ENCODE measurements at regions not wholly inside any gene's neighbourhood (a gene's known extent, or its start where the extent isn't known, plus 50 kb on each side); places are given as distances from the start of the nearest gene placed in this dataset.

DNA sequence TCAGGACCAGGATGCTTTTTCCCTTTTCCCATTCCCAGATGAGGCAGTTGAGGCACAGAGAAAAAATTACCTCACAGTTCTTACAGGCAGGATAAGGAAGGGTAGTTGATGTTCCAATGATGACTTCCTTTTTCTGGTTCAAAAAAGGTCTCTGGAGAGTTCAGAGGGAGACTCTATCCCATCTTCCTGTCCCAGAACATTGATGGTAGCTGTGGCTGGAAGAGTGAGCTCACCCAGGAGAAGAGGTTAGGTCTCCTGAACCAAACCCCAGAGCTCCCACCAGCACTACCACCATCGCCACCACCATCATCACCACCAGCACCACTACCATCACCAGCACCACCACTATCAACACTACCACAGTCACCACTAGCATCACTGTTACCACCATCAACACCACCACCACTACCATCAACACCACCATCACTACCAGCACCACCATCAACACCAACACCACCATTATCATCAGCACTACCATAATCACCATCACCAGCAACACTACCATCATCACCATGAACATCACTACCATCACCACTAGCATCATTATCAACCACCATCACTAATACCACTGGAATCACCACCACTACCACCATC, 105.5 kb upstream of the RUNX3 start:
- no peak for DNase-seq (ENCODE audit: low spot score)

DNA sequence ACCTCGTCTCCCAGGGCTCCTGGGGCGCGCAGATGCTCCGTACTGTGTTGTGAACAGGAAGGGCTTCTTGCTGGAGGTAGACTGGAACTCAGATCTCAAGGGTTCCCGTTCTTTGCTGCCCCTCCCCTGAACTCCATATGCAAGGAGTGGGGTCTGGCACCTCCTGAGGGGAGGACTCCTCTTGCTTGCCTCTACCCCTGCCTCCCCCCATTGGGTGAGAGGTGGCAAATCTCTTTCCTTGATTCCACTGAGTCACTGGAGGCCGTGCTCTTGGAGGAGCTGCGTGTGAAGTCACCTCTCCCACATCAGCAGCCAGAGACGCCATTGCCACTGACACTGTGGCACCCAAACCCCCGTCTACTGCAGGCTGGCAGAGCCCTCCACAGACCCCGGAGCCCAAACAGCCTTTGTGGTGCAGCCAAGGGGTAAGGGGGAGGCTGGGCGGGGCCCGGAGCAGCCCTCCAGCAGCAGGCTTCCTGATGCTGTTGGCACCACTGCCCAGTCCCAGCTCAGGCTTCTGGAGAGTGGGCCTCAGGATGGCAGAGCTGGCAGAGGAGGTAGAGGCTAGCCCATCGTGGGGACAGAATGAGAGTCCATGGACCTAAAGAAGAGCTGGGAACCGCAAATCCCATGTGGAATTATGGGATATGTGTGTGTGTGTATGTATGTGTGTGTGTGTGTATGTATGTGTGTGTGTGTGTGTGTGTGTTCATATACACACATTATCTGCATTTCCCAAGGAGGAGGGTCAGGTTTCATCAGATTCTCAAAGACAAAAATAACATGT, 104.9 kb upstream of the RUNX3 start:
- DNase-seq (ENCODE audit: low spot score) = no peak

DNA sequence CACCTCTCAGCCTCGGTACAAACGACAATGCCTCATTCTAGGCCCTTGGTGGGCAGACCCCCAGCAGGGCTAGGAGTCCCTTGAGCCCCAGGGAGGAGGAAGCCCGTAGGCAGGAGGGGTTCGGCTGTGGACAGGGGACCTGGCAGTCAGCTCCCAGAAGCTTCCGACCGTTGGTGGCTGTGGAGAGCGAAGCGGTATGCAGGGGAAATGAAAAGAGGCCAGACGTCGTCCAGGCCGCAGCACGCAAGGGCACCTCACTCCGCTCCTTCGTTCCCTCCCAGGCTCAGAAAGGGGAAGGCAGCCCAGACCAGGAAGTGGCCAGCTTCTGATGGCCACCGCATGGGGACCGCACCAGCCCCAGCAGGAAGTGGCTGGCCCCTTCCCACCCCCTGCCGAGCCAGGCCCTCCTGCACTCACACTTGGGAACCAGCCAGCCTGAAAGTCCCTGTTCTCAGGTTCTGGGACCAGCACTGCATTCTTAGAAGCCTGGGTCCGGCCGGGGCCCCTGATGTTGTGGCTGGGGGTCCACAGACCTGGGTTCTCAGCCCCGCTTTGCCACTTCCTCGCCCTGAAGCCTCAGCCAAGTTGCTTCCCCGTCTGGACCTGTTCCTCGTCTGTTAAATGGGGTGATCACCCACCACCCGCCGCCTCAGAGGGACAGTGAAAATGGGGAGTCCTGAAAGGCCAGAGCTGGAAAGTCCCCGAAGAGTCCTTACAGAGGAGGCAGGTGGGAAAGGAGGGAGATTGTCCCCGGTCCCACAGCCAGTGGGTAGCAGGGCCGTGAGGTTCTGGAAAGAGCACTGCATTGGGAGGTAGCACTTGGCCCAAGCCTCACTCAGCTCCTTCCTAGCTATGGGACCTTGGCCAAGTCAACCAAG, 104.0 kb upstream of the RUNX3 start:
- peak; percentile 57 for DNase-seq (ENCODE audit: low spot score)

GRCh38 chr1:25033030-25033827, 103.2 kb upstream of the RUNX3 start:
- DNase-seq (ENCODE audit: low spot score) = no peak

DNA sequence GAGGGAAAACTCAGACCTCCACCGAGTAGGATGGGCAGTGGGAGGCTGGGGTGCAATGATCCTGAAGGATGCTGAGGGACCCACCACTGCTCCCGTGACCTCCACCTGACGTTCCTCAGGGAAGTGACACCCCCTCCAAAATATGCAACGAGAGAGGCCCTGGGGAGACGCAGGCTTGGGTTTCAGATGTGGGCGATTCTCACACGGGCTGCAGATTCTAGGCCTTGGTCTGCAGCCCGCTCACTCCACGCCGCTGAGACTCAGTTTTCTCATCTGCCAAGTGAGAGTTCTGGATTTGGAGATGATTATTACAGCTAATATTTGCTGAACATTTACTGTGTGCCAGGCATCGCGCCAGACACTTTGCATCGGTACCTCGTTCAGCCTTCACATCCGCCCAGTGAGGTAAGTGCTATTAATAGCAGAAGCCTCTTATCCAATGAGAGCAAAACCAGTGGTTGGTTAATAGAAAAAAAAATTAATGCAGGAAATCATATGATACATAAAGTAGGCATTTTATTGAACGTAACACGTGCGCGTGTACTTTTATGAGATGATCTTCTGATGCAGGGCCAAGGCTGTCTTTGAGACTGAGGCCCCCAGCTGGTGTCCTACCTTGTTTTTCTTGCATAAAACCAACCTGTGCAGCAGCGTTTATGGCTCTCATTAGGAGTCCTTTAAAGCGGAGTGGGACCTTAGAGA, 102.0 kb upstream of the RUNX3 start:
- no peak for DNase-seq (ENCODE audit: low spot score)

DNA sequence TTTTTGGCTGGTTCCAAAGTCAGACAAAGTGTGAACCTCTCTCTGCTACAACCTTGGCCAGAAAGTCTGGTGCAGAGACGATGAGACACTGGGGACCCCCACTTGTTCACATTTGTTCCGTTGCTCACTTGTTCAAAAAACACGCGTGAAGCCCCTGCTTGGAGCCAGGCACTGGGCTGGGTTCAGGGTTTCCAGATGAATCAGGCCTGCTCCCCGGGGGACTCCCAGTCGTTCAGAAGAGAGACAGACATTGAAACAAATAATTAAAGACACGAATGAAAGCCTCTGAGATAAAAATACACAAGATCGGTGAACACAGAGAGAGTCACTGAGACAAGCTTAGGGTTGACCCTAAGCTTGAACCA, 101.5 kb upstream of the RUNX3 start:
- no peak for DNase-seq (ENCODE audit: low spot score)

DNA sequence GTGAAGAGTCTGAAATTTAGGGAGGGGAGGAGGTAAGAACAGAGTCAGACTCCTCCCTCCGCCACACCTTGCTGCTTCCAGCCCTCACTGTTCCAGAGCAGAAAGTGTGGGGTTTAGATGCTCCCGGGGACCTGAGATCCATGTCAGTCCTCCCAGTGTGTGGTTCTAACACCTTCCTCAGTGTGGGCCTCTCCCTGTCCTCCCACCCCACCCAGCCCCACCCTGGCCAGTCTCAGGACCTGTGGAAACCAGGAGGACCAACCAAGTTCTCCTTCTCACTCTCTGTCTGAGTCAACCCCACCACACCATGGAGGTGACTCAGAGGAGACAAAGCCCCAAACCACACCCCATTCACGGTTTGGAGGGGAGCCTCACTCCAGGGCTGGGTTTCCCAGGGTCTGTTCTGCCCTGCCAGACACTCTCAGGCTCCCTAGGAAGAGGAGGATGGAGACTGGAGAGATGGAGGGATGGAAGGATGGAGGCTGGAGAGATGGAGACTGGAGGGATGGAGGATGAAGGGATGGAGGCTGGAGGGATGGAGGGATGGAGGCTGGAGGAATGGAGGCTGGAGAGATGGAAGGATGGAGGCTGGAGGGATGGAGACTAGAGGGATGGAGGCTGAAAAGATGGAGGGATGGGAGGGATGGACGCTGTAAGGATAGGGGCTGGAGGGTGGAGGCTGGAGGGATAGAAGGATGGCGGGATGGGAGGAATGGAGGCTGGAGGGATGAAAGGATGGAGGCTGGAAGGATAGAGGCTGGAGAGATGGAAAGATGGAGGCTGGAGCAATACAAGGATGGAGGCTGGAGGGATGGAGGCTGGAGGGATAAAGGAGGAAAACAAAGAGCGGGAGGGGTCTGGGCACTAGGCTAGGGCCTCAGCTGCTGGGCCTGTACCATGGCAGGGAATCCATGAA, 100.9 kb upstream of the RUNX3 start:
- DNase-seq (ENCODE audit: low spot score) = no peak

GRCh38 chr1:25030012-25030411, 99.9 kb upstream of the RUNX3 start:
- DNase-seq (ENCODE audit: low spot score) = no peak

DNA sequence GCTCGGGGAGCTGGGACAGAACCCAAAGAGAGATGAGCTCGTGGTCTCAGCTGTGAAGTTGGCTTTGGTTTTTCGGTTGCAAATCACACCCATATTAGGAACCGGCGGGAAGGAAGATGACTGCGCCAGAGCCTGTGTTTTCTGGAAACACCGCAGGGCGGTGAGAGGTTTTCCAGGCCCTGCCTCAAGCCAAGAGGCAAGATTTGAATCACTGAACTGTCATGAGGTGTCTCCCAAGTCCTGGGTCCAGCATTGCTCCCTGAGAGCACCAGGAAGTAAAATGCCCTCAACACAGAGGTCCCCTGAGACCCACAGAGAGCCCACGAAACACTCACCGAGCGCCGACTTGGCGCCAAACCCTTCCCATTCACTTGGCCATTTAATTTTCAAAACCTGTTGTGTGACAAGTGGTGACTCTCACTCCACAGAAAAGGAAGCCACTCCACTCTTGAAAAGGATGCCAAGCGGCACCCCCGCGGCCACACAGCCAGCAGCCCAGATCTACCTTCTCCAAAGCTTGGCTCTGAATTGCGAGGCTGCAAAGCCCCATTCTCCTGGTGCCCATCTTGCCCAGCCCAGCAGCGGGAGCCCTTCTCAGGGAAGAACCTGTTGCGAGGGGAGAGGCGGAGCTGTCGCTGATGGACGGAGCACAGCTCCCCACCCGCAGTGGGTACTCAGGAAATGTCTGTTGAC, 99.0 kb upstream of the RUNX3 start:
- no peak for DNase-seq (ENCODE audit: low spot score)

- no peak for DNase-seq (ENCODE audit: low spot score)
Measured at GRCh38 chr1:25028587-25028906, 98.5 kb upstream of the RUNX3 start.

DNA sequence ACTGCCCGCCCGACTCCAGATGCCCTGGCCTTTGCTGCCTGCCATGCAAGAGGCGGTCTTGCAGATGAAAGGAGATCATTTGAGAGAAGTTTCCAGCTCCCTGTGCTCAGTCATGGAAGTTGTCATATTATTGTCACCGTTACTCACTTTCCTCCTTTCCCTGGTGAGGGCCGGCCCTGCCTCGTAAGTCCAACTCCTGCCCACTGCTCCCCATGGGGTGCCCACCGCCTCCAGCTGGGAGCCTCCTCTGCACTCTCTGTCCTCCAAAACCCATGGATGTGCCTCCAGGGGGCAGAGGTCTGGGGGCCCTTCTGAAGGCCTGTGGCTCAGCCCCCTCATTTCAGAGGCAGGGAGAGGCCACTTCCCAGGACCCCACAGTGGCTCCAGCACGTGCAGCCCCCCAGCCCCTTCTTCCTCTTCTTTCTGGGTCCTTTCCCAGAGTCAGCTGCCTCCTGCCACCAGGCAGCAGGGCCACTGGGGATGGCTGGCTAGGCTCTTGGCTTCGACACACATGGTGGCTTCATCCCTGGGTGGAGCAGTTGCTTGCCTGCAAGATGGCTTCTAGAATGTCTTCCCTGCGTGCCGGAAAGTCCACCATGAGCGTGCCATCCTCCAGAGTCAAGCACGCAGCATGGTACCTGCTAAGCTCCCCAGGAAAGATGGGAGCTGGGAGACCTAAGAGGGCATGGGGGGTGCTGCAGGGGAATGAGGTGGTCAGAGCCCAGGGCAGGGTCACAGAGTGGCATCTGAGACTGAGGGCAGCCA, 97.9 kb upstream of the RUNX3 start:
- no peak for DNase-seq (ENCODE audit: low spot score)

DNA sequence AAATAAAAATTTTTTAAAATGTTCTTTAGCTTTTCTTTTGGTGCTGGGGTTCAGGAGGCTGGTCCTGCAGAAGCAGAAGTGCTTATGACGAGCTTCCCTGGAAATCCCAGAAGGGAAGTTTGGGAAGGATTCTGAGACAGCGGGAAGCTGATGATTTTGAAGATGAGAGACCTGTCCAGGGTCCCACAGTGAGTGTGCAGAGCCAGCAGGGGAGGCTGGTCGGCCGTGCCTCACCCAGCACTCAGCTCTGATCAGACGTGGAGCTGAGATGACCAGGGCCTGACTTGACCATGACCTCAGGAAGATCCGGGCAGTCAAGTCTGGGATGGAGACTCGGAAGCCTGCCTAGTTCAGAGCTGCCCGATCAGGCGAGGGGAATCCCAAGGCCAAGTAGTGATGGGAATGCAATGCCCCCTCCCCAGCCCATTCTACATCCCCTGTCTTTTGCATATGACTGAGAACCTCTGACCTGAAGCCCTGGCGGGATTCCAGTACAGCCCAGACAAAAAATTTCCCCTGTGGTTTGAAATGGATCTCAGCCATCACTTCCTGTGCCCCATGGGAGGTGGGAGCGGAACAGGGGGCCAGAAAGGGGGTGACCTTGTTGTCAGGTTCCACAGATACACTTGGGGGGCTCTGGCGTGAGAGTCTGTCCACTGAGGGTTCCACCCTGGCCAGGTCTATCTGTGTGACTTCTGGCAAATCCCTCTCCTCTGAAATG, 96.8 kb upstream of the RUNX3 start:
- no peak for DNase-seq (ENCODE audit: low spot score)

DNA sequence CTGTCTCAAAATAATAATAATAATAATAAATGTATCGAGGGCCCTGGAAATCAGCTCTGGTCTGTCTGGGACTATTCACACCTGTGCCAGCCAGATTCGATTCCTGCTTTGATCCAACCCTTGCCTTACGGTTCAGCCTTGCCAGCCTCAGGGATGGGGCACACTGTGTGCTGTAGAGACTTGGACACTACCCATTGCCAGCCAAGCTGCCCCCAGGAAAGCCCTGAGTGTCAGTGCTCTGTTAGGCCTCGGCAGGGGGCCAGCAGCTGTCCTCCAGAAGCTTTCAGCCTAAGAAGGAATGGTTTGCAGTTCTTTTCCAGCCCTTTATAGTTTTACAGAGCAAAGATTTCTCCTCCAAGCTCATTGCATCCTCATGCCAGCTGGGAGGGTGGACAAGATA, 96.2 kb upstream of the RUNX3 start:
- no peak for DNase-seq (ENCODE audit: low spot score)

GRCh38 chr1:25024615-25025350, 94.7 kb upstream of the RUNX3 start:
- no peak for DNase-seq (ENCODE audit: low spot score)

GRCh38 chr1:25023826-25024225, 93.8 kb upstream of the RUNX3 start:
- no peak for DNase-seq (ENCODE audit: low spot score)

GRCh38 chr1:25023190-25023578, 93.1 kb upstream of the RUNX3 start:
- no peak for DNase-seq (ENCODE audit: low spot score)

- DNase-seq (ENCODE audit: low spot score) = peak; percentile 43
Measured at GRCh38 chr1:25022361-25023189, 92.5 kb upstream of the RUNX3 start.
